Left ventricle myocardium inferior (tissue), 1 donor: ENCODE measurements at regions not wholly inside any gene's neighbourhood (a gene's known extent, or its start where the extent isn't known, plus 50 kb on each side); places are given as distances from the start of the nearest gene placed in this dataset.

ENCODE experiments used
- DNase-seq: peaks from one replicate; pipeline ENCODE4 v3.0.0-alpha.2; 2020
- H3K27ac ChIP-seq: fragments of 200-600 bp; replicated peaks from 2 replicates; pipeline ENCODE4 v1.8.0; 2021
- H3K27me3 ChIP-seq: fragments of 200-600 bp; 2 replicates; pipeline ENCODE4 v1.8.0; 2021; ENCODE audit warnings: low read depth
- H3K36me3 ChIP-seq: fragments of 200-600 bp; 2 replicates; pipeline ENCODE4 v1.8.0; 2021
- H3K4me1 ChIP-seq: fragments of 200-600 bp; 2 replicates; pipeline ENCODE4 v1.8.0; 2021
- H3K4me3 ChIP-seq: fragments of 200-600 bp; 2 replicates; pipeline ENCODE4 v1.8.0; 2021; ENCODE audit warnings: mild to moderate bottlenecking, moderate library complexity
- H3K9me3 ChIP-seq: fragments of 200-600 bp; replicated peaks from 2 replicates; pipeline ENCODE4 v1.8.0; 2021
- intact Hi-C: fragments of 100-400 bp; cut with micrococcal nuclease; formaldehyde crosslinking; loops from one replicate; pipeline ENCODE4 v1.11.0; 2022
- TF ChIP-seq, protein P1 (sequence below): fragments of 200-600 bp; IDR thresholded peaks from 2 replicates; pipeline ENCODE4 v1.8.0; 2021; ENCODE audit warnings: antibody characterized with exemption, mild to moderate bottlenecking, borderline replicate concordance
- donor health status: DM: no; HTN: yes; CAD: no; lungs with severe emphysema.

- intact Hi-C loops = loop anchor here (10.0 kb wide), 1 partner anchor 62 kb away; no protein-coding TSS in a partner anchor
- TF ChIP-seq, protein P1, sequence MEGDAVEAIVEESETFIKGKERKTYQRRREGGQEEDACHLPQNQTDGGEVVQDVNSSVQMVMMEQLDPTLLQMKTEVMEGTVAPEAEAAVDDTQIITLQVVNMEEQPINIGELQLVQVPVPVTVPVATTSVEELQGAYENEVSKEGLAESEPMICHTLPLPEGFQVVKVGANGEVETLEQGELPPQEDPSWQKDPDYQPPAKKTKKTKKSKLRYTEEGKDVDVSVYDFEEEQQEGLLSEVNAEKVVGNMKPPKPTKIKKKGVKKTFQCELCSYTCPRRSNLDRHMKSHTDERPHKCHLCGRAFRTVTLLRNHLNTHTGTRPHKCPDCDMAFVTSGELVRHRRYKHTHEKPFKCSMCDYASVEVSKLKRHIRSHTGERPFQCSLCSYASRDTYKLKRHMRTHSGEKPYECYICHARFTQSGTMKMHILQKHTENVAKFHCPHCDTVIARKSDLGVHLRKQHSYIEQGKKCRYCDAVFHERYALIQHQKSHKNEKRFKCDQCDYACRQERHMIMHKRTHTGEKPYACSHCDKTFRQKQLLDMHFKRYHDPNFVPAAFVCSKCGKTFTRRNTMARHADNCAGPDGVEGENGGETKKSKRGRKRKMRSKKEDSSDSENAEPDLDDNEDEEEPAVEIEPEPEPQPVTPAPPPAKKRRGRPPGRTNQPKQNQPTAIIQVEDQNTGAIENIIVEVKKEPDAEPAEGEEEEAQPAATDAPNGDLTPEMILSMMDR = no peak
- no peak for DNase-seq
- Histone ChIP-seq H3K4me3 (no peak overlapping the region), H3K27ac (peak overlapping the region; percentile 8), H3K9me3 (no peaks in the 10 kb centered on the region), H3K27me3 (no peaks in the 10 kb centered on the region), H3K36me3 (no peaks in the 10 kb centered on the region), H3K4me1 (peaks cover 31% of the 10 kb centered on the region)
Measured at GRCh38 chr9:13942695-13943094, 371.2 kb downstream of the NFIB start.

DNA sequence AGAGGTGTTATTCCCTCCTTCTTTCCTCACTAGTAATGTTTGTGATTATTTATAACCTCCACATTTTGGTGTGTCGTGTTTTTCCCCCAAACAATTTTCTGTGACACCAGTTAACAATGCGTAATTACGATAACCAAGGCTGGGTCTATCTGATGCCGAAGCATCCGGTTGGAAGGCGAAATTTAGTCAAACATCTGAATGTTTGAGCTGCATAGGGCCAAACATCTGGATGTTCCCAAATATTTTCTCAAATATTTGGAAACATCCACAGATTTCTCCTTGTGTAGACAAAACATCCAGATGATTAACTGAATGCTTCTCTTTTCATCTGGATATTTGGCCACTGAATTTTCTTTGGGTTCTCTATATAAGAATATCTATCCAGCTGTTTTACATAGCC lies 371.7 kb downstream of the NFIB start:
- Histone ChIP-seq H3K4me3 (no peak overlapping the region), H3K36me3 (no peaks in the 10 kb centered on the region), H3K27me3 (no peaks in the 10 kb centered on the region), H3K9me3 (no peaks in the 10 kb centered on the region), H3K27ac (peak overlapping the region; percentile 8), H3K4me1 (peaks cover 28% of the 10 kb centered on the region)
- DNase-seq = no peak
- TF ChIP-seq, protein P1 = no peak
- intact Hi-C loops = loop anchor here (10.0 kb wide), 1 partner anchor 63 kb away; no protein-coding TSS in a partner anchor

DNA sequence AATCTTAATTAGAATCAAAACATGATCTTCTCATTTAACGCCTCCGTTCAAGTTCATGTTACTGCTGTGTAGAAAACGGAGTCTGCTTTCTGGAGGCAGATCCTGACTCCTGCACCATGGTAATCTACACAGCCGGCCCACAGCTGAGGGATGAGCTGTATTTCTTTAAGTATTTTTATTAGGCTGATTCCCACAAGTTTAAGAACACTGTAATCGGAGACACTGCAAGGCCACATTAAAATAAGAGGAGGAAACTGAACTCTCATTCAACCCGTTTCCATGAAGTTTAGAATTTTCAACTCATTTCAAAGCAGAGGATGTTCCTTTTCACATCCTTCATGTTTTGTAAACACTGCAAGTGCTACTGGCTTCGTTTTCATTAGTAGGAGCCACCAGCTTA lies 372.2 kb downstream of the NFIB start:
- Histone ChIP-seq H3K36me3 (no peaks in the 10 kb centered on the region), H3K27me3 (no peaks in the 10 kb centered on the region), H3K27ac (peak overlapping the region; percentile 1), H3K9me3 (no peaks in the 10 kb centered on the region), H3K4me1 (peaks cover 28% of the 10 kb centered on the region), H3K4me3 (no peak overlapping the region)
- TF ChIP-seq, protein P1 = no peak
- intact Hi-C loops = loop anchor here (10.0 kb wide), 1 partner anchor 63 kb away; no protein-coding TSS in a partner anchor
- DNase-seq = no peak

- Histone ChIP-seq H3K36me3 (no peaks in the 10 kb centered on the region), H3K27me3 (no peaks in the 10 kb centered on the region), H3K4me3 (no peak overlapping the region), H3K9me3 (no peaks in the 10 kb centered on the region), H3K27ac (peak overlapping the region; percentile 50), H3K4me1 (peaks cover 28% of the 10 kb centered on the region)
- intact Hi-C loops = loop anchor here (10.0 kb wide), 1 partner anchor 65 kb away; no protein-coding TSS in a partner anchor
- no peak for DNase-seq
- TF ChIP-seq, protein P1 = no peak
Measured at GRCh38 chr9:13939701-13940490, 374.0 kb downstream of the NFIB start.

- Histone ChIP-seq H3K27me3 (no peaks in the 10 kb centered on the region), H3K4me3 (no peak overlapping the region), H3K9me3 (no peaks in the 10 kb centered on the region), H3K36me3 (no peaks in the 10 kb centered on the region), H3K27ac (peak overlapping the region; percentile 50), H3K4me1 (peaks cover 28% of the 10 kb centered on the region)
- intact Hi-C loops = no loop called here
- TF ChIP-seq, protein P1 = no peak
- DNase-seq = no peak
Measured at GRCh38 chr9:13939134-13939533, 374.8 kb downstream of the NFIB start.
